AG08396 (cell line): ENCODE measurements at regions not wholly inside any gene's neighbourhood (a gene's known extent, or its start where the extent isn't known, plus 50 kb on each side); places are given as distances from the start of the nearest gene placed in this dataset.
"Not testable (repeated sequence)": the region's sequence is repeated elsewhere in the genome, so short reads cannot be mapped to it uniquely, and the experiment has no call there.

Experiments
- DNase-seq: peaks from one replicate; pipeline ENCODE4 v3.0.0; 2012; ENCODE audit warnings: low spot score, mixed read lengths

- DNase-seq, result not testable (repeated sequence)
Measured at GRCh38 chr2:111316881-111317549, 196.3 kb downstream of the BCL2L11 start.

DNA sequence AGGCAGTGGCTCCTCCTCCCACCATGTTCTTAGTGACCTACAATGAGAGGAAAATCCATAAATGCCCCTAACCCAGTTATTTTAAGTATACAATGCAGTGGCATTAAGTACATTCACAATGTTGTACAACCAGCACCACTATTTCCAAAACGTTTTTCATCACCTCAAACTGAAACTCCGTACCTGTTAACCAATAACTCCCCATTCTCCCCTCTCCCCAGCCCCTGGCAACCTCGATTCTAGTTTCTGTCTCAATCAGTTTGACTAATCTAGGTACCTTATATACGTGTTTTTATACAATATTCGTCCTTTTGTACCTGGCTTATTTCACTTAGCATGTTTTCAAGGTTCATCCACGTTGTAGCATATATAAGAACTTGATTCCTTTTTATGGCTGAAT lies 198.8 kb downstream of the BCL2L11 start:
- DNase-seq, result not testable (repeated sequence)

- DNase-seq, result not testable (repeated sequence)
Measured at GRCh38 chr2:111320264-111320663, 199.6 kb downstream of the BCL2L11 start.

DNA sequence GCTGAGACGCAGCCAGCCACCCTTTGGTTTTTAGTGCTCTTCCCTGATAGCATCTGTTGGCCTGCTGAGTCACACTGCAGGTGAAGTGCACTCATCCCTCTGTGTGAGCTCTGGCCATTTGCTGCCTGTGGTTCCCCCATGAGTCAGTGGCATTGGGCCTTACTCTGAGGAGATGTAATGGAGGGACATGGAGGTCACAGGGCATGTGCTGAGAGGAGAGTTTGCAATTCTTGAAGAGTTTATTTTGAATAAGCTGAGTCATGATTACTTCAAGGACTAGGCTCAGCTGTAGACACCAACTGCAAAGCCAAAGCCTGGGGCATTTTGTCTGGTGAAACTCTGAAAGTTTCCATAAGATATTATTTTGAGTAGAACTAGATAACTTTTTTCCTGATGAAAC lies 200.3 kb downstream of the BCL2L11 start:
- not testable (repeated sequence) for DNase-seq

GRCh38 chr2:111323384-111323783 lies 202.7 kb downstream of the BCL2L11 start:
- DNase-seq, result not testable (repeated sequence)

- DNase-seq, result not testable (repeated sequence)
Measured at GRCh38 chr2:111327726-111328125, 207.0 kb downstream of the BCL2L11 start.

DNA sequence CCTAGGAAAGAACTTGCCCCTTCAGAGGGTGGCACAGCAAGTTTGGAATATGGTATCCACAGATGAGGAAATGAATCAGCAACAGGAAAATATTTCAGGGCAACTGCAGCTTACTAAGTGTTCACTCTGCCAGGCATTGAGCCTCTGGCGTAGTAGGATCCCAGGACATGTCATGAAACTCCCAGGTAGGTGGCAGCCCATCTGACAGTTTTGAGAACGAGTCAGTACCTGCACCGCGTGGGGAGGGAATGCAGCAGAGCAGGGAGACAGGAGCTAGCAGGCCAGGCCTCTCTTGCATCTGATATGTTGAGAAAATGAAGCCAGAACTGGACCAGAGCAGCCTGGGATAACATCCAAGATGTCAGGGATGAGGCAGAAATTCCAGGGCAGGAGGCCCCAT lies 208.6 kb downstream of the BCL2L11 start:
- DNase-seq, result not testable (repeated sequence)

- not testable (repeated sequence) for DNase-seq
Measured at GRCh38 chr2:111331099-111331724, 210.5 kb downstream of the BCL2L11 start.

- not testable (repeated sequence) for DNase-seq
Measured at GRCh38 chr2:111335220-111335907, 214.7 kb downstream of the BCL2L11 start.

DNA sequence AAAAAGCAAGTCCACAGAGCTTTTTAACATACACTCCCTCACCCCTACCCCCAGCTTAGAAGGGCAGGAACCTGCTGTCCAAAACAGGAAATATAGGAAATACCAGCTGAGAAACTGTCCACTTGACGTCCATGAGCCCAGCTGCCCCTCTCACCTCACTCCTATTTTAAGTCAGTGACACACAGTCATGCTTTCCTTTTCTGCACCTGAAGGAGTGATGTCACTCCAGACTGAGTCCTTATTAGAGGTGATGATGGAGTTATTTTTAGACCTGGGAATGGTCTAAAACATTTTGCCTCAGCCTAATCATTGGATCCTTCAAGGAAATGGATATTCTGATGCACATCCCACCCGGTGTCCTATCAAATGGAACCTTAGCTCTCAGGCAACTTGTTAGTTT lies 217.8 kb downstream of the BCL2L11 start:
- DNase-seq, result not testable (repeated sequence)

DNA sequence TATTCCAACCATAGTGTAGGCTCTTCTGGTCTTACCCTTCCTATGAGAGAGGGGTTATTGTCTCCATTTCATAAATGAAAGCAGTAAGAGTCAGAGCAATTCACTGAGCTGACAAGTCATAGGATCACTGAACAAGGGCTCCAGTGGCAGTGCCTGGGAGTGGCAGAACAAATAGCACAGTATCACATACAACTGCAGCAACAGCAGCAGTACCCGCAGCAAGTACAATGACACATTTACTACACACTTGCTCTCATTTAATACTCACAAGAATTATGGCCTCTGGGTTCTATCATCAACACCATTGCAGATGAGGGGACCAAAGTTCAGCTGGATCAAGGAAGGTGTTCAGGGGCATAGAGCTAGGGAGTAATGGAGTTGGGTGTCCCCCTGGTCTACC lies 218.8 kb downstream of the BCL2L11 start:
- not testable (repeated sequence) for DNase-seq

GRCh38 chr2:111344590-111344989 lies 223.9 kb downstream of the BCL2L11 start:
- not testable (repeated sequence) for DNase-seq

DNA sequence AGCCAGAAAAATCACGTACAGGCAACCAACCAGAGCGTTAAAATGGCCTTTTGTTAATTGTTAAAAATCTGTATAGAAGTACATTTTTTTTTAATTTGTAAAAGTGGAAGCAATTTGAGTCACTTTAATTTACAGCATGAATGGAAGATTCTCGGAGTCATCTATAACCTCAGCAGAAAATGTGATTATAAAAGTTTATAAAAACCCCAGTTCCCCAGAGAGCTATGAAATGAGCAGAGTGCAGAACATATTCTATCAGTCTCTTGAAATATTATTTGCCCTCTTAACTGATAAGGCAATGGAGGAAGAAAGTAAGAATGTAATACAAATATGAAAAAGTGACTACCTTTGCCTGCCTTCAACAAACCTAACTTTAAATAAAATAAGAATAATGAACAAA lies 224.7 kb downstream of the BCL2L11 start:
- not testable (repeated sequence) for DNase-seq

- DNase-seq, result not testable (repeated sequence)
Measured at GRCh38 chr2:111346018-111346930, 225.6 kb downstream of the BCL2L11 start.

DNA sequence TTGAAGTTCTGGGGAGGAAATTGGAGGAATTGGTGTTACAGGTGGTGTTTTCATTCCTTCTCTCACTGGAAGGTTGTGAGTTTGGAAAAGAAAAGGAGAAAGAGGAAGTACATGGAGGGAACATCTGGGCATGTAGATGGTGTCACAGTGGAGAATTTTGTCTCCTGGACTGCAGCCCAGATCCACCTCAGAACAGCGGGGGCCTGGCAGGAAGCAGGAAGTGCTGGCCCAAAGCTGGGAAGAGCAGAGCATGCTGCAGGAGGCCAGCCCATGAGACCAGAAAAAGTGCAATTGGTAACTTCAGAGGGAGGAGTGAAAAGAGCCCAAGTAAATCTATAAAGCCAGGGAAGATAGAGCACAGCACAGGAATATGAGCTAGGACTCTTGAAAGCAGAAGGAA lies 227.0 kb downstream of the BCL2L11 start:
- DNase-seq, result not testable (repeated sequence)

DNA sequence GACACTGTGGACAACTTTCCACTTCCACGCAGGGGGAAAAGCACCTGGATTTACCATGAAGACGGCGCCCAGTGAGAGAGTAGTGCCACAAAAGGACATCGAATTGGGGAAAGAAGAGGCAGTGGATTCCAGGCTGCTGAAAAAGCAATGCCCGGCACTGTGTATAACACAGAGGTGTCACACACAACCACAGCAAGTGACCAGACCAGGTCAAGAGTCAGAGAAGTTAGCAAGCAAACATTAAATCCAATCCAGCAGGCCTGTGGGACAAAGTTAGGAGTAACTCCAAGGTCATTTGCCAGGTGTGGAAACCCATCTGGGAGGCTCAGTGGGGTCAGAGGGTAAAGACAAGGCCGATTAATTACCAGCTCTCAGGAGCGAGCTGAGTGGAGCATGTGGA lies 227.6 kb downstream of the BCL2L11 start:
- not testable (repeated sequence) for DNase-seq

DNA sequence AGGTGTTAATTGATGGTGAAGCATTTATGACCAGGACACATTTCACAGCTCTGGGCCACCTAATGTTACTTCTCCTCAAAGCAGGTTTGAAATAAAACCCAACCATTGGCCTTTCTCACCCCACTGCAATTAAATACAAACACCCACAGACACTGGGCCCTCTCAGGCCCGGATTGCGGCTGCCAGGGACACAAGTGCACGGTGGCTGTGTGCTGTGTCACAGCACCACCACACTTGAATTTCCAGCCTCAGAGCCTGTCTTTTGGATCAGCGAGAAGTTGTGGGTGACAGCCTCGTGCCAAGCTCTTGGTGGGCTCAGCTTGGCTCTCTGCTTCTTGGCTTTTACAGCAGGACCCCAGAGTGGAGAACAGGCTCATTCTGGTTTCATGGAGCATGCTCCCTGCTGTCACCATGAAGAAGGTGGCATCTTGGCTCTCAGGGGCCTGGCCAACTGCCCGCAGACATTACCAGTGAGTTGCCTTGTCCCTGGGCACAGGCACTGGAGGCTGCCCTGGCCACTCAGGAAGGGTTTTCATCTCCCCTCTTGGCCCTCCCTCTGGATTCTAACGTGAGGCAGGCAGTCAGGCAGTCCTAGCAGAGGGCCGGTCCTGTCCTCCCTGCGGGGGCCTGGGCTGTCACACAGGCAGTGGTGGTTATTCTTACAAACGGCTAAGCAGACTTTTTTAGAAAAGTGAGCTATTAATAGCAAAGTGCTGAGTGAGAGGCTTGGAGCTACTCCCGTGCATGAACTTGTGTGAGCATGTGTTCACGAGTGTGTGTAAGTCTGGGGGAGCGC lies 234.5 kb downstream of the BCL2L11 start:
- not testable (repeated sequence) for DNase-seq

- not testable (repeated sequence) for DNase-seq
Measured at GRCh38 chr2:111355823-111356511, 235.3 kb downstream of the BCL2L11 start.

- not testable (repeated sequence) for DNase-seq
Measured at GRCh38 chr2:111356512-111357031, 235.9 kb downstream of the BCL2L11 start.

- not testable (repeated sequence) for DNase-seq
Measured at GRCh38 chr2:111365986-111366640, 245.4 kb downstream of the BCL2L11 start.
